COLO829 (cell line): ENCODE measurements at regions not wholly inside any gene's neighbourhood (a gene's known extent, or its start where the extent isn't known, plus 50 kb on each side); places are given as distances from the start of the nearest gene placed in this dataset.
"Not testable (repeated sequence)": the region's sequence is repeated elsewhere in the genome, so short reads cannot be mapped to it uniquely, and the experiment has no call there.

Experiments
- DNase-seq: peaks from one replicate; pipeline ENCODE4 v3.0.0; 2012; ENCODE audit warnings: low spot score

- DNase-seq = no peak
Measured at GRCh38 chr6:71722736-71723135, 163.6 kb upstream of the RIMS1 start.

- DNase-seq = no peak
Measured at GRCh38 chr6:71724456-71725125, 161.8 kb upstream of the RIMS1 start.

GRCh38 chr6:71725126-71725470 lies 161.3 kb upstream of the RIMS1 start:
- DNase-seq = no peak

- DNase-seq = no peak
Measured at GRCh38 chr6:71726121-71726520, 160.2 kb upstream of the RIMS1 start.

- DNase-seq = no peak
Measured at GRCh38 chr6:71727632-71728294, 158.6 kb upstream of the RIMS1 start.

DNA sequence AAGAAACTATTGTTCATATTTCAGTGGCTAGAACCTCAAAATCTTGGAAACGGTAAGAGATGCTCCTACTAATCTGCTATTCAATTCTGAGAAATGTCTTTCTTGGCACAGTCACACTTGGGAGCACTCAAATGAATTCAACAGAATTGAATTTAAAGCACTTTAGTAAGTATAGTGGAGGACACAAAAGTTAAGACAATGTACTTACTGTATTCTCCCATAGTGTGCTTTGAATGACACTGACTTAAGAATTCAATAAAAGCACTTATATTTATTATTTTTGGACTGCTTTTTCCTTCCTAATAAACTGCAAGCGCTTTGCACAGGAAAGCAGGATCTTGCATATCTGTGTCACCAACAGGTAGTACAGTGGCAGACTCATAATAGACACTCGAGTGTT lies 156.1 kb upstream of the RIMS1 start:
- DNase-seq = no peak

- DNase-seq = no peak
Measured at GRCh38 chr6:71733970-71734899, 152.1 kb upstream of the RIMS1 start.

- DNase-seq = no peak
Measured at GRCh38 chr6:71737953-71738352, 148.4 kb upstream of the RIMS1 start.

DNA sequence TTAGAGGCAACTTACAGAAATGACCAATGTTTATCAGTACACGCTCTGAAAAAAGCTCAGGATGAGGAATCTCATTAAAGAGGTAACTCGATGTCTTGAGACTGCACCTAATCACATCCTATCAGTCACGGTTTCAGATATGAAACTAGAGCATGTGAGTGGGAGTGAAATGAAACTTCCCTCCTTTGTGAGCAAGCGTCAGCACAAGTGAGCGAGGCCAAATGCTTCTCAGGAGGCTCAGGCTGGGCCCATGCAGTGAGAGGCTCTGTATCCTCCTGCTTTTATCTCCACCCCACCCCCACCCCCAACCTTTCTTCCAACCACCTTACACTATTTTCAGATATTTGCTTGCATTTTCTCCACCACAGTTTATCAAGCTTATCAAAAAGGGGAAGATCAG lies 140.8 kb upstream of the RIMS1 start:
- no peak for DNase-seq

DNA sequence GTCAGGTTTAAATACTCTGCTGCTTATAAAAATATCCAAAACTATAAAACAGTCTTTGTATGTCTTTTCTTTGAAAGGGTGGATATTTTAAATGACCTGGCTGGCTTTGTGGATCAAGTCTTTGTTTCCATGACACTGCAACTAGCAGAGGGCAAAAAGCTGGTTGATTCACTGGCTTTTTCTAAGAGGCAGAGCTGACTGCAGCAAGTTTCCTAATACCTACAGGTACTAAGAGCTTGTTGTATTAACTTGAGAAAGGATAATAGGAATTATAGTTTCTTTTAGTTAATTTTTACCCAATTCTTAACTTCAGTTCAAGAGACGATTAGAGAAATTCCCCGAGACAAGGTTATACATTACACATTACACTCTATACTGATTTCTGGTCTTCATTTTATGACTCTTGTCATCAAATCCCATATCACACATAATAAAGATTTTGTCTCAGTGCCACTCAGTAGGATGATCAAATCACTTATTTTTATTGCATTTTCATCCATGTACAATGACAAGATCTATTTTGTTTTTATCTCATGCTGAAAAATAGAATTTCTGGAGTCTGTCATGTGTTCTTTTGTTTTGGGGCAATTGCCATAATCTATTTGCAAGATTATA lies 120.1 kb upstream of the RIMS1 start:
- DNase-seq = no peak

DNA sequence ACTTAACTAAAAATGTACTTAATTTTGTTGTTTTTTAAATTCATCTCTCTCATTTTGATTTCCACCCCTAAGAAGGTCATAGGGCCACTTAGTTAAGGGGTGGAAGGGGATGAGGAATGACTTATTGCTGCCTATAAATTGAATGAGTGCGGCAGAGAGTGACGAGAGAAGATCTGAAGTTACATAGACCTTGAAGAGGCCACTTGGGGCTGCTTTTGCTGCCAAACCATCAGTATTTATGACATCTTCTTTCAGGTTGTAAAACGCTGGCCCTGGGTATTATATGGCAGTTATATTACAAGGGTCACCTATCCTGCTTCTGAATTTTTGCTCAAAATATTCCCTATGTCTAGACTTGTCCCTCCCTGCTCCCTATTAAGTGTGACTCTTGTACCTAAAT lies 119.6 kb upstream of the RIMS1 start:
- no peak for DNase-seq

- DNase-seq = no peak
Measured at GRCh38 chr6:71768356-71768755, 118.0 kb upstream of the RIMS1 start.

DNA sequence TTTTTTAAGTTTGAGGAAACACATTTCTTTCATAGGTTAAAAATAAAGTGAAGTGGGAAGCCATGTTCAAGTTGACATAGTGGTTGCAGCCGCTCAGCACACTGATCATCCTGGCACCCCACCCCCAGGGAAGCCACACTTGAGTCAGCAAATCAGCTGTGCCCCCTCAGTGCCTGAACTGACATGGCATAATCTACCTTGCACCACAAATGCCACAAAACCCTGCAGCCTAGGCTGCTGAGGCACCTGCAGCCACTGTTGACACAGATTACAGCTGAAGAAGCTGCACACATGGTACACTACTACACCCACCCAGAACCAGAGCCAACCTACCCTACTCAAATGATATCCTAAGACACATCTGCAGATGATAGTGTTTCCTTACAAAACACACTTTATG lies 77.5 kb upstream of the RIMS1 start:
- no peak for DNase-seq

DNA sequence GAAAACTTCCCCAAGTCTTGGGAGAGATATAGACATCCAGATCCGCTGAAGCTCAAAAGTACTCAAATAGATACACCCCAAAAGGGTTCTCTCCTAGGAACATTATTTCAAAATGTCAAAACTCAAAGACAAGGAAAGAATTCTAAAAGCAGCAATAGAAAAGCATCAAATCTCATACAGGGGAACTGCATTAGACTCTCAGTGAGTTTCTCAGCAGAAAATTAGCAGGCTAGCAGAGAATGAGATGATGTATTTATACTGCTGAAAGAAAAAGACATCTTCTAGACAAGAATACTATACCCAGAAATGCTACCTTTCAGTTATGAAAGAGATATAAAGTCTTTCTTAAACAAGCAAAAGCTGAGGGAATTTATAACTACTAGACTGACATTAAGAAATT lies 75.5 kb upstream of the RIMS1 start:
- DNase-seq = no peak

- no peak for DNase-seq
Measured at GRCh38 chr6:71822625-71823024, 63.7 kb upstream of the RIMS1 start.

GRCh38 chr6:71832110-71832764 lies 54.1 kb upstream of the RIMS1 start:
- DNase-seq = not testable (repeated sequence)
